ENCODE measurements at regions not wholly inside any gene's neighbourhood (a gene's known extent, or its start where the extent isn't known, plus 50 kb on each side); places are given as distances from the start of the nearest gene placed in this dataset.

DNA sequence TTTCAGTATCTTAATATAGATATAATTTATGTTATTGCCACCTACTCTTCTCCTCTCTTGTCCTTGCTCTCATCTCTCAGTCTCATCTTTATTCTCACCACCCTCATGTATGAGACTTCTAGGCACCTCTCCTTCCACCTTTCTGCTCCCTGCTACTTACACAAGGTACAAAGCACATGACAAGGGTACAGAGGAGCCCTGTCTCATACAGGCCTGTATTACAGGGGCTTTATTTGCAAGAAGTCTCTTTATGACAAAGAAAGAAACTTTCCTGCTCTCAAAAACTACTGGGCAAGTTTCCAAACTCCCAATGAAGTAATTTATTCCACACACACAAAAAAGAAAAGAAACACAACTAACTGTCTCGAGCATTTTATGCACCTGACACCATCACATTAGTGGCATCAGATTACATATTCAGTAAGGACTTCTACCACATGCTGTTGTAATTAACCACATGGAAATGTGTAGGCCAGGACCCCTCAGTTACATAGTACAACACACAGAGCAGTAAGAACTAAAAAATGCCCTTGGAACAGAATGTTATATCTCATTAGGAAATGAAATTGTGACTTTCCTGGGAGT, 253.1 kb downstream of the FZD1 start:
- TF ChIP-seq, protein P1, sequence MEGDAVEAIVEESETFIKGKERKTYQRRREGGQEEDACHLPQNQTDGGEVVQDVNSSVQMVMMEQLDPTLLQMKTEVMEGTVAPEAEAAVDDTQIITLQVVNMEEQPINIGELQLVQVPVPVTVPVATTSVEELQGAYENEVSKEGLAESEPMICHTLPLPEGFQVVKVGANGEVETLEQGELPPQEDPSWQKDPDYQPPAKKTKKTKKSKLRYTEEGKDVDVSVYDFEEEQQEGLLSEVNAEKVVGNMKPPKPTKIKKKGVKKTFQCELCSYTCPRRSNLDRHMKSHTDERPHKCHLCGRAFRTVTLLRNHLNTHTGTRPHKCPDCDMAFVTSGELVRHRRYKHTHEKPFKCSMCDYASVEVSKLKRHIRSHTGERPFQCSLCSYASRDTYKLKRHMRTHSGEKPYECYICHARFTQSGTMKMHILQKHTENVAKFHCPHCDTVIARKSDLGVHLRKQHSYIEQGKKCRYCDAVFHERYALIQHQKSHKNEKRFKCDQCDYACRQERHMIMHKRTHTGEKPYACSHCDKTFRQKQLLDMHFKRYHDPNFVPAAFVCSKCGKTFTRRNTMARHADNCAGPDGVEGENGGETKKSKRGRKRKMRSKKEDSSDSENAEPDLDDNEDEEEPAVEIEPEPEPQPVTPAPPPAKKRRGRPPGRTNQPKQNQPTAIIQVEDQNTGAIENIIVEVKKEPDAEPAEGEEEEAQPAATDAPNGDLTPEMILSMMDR (conservative IDR thresholded peaks at IDR 0.05; ENCODE audit: low read depth, low read length) = no peak
- no peak for TF ChIP-seq EZH2 (IDR thresholded peaks at IDR 0.05; ENCODE audit: borderline replicate concordance, low read depth, low read length, poor library complexity, severe bottlenecking)

Data from A673 (cell line).